HG03045 (cell line): ENCODE measurements at regions not wholly inside any gene's neighbourhood (a gene's known extent, or its start where the extent isn't known, plus 50 kb on each side); places are given as distances from the start of the nearest gene placed in this dataset.

Experiments used
- ATAC-seq: cut with Tn5 transposase; IDR thresholded peaks from one replicate; pipeline ENCODE4 v1.9.1; 2021; ENCODE audit warnings: mild to moderate bottlenecking, moderate library complexity; ENCODE audit not compliant: unreplicated experiment

DNA sequence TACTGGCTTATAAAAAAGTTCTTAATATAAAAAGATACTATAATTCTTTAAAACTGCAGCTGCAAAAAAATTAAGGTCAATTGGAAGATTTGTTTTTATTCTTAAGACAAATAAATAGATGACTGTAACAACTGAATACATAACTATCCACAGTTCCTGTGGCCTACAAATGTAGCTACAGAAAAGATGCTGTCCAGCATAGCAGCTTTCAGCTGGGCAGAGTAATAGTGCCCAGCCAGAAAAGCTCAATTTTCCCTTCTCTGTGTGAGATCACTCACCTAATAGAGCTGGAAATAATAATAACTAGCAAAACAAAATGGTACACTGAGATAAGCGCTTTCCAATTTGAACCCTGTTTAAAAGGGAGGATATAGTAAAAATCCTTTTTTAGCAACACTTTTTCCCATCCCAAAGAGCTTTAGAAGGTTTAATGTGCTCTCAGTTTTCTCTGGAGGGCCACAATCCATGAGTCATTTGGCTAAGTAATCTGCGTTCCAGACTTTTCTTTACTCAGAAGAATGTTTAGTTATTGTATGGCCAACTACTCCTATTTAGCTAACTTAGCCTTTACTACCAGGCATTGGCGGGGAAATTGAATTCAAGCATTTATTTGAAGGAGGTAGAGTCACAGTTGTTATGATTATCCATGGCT lies 158.1 kb upstream of the SLC39A10 start:
- ATAC-seq: no peak

DNA sequence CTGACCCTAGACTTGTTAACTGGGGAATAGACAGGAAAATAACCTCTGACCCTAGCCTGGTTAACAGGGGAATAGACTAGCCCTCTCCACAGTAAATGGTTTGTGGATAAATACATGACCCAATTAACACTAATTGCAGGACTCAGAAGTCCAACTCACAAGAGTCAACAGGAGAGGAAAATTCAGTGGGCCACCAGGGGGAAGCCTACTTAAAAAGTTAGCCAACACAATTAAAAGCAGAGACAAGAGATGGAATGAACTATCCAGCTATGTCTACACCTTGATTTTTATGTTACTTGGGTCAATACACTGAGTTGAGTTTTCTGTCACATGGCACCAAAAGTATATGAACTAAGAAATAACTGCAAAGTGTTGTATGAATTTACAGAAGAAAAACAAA lies 158.8 kb upstream of the SLC39A10 start:
- peak; percentile 55 for ATAC-seq

DNA sequence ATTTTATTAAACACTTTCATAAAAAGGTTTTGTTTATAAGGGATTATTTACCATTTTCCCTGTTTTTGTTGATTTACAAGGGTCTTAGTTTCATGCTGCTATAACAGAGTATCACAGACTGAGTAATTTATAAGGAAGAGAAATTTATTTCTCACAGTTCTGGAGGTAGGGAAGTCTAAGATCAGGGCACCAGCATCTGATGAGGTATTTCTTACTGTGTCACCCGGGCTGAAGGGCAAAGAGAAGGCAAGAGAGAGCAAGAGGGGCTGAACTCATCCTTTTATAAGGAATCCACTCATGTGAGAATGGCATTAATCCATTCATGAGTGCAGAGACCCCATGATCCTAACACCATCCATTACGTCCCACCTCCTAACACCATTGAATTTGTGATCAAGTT lies 160.0 kb upstream of the SLC39A10 start:
- ATAC-seq: no peak

GRCh38 chr2:195495966-195496365 lies 161.1 kb upstream of the SLC39A10 start:
- no peak for ATAC-seq

- ATAC-seq: no peak
Measured at GRCh38 chr2:195495351-195495750, 161.7 kb upstream of the SLC39A10 start.

GRCh38 chr2:195494451-195494850 lies 162.6 kb upstream of the SLC39A10 start:
- ATAC-seq: no peak

- ATAC-seq: no peak
Measured at GRCh38 chr2:195493416-195493815, 163.6 kb upstream of the SLC39A10 start.

GRCh38 chr2:195490319-195490718 lies 166.7 kb upstream of the SLC39A10 start:
- no peak for ATAC-seq

DNA sequence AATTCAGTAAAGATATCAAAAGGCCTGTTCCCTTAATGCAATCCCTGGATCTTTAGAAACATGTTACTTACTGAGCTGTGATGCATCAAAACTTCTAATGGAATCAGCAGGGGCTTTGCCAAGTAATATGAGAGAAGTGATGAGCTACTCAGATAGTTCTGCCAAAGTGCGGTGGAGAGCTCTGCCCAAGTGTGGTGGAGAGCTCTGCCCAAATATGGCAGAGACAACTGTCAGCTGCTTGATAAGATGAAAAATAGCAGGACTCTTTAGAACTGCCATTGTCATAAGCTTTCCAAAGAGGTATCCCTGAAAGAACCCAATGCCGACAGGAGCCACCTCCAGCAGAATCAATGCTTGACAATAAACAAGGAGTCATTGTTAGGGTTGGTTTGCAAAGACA lies 167.9 kb upstream of the SLC39A10 start:
- ATAC-seq: no peak

DNA sequence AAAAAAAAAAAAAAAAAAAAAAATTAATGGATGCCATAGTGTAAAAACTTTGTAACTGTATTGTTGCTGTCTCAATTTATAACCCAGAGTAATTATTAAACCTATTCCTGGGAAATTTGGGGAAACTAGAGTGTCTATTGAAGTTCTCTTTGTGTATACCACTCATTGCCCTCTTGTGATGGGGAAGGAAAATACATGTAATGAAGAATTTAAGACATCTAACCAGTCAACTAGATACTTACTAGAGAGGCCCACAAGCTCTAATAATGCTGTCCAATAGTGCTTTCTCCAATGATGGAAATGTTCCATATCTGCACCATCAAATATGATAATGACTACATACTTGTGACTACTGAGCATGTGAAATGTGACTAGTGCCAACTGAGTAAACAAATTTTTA lies 168.5 kb upstream of the SLC39A10 start:
- no peak for ATAC-seq

GRCh38 chr2:195486987-195487644 lies 169.9 kb upstream of the SLC39A10 start:
- ATAC-seq: peak; percentile 68

GRCh38 chr2:195486520-195486919 lies 170.5 kb upstream of the SLC39A10 start:
- ATAC-seq: no peak

- ATAC-seq: no peak
Measured at GRCh38 chr2:195482010-195482409, 175.0 kb upstream of the SLC39A10 start.

DNA sequence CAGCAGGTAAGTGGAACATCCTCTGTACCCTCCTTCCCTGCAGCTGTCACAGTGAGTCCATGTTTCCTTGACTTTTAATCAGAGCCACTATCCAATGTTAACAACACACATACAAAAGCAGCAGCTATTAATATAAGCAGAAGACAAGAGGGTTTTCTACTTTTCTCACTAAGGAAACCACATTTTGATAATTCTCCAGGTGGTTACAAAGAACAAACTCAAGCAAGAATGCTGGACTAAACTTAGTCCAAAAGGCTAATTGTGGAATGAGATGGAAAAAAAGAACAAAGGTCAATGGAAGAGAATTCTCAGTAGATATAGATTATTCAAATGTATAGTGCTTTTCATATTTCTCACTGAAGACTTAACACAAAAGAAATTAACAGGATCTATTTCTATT lies 176.9 kb upstream of the SLC39A10 start:
- no peak for ATAC-seq

- ATAC-seq: no peak
Measured at GRCh38 chr2:195479407-195479806, 177.6 kb upstream of the SLC39A10 start.

DNA sequence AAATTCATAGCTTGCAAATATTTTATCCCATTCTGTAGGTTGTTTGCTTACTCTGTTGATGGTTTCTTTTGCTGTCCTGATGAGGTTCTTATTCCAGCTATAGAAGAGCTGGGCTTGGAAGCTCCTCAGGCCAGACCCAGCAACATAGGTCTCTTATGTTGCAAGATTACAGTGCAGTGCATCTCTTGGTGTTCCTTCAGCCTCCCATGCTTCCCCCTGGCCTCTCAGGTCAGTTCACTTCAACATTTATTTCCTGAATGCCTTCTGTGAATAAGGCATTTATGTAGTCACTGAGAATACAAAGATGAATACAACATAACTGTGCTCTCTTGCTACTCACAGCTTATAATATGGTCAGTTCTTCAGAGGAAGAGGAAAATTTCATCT lies 179.0 kb upstream of the SLC39A10 start:
- peak; percentile 20 for ATAC-seq

DNA sequence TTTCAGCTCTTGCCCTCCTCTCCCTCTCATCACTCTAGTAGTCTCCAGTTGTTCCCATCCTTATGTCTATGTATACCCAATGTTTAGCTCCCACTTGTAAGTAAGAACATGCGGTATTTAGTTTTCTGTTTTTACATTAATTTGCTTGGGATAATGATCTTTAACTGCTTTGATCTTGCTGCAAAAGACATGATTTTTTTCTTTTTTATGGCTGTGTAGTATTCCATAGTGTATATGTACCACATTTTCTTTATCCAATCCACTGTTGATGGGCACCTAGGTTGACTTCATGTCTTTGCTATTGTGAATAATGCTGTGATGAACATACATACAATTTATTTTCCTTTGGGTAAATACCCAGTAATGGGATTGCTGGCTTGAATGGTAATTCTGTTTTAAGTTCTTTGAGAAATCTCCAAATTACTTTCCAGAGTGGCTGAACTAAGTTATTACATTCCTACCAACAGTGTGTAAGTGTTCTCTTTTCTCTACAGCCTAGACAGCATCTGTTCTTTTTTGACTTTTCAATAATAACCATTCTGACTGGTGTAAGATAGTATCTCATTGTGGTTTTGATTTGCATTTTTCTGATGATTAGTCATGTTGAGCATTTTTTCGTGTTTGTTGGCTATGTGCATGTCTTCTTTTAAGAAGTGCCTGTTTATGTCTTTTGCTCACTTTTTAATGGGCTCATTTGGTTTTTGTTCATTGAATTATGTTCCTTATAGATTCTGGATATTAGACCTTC lies 179.6 kb upstream of the SLC39A10 start:
- ATAC-seq: peak; percentile 79

DNA sequence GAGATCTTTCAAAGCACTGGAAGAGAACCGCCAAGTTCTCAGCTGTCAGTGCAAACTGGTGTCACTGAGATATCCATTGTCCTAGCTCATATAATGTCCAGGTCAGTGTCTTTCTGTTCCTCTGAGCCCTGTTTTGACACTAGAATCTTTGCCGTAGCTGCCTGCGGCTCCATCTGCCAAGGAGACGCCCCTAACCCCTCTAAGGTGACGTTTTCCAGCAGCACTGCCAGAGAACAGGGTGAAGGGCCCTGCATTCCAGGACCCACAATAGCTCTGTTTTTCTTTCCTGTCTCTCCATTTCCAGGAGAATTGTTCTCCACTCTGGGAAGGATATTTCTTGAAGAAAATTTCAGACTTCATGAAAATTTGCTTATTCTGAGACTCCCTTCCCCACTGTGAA lies 181.7 kb upstream of the SLC39A10 start:
- ATAC-seq: no peak

DNA sequence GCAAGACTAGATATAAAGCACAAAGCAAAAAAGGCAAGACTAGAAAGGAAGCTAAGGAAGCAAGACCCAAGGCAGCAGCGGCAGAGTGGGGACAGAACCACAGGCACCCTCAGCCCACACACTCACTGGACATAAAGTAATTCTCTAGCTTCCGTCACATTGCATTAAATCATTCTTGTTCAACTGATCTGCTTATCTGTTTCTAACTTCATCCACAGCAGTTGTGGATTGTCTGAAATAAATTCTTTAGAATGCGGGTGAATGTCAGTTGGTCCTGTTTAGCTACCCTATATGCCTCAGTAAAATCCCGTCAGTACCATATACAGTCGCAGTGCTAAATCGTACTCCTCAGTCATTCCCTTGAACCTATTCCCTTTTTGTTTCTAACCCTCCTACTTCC lies 183.2 kb upstream of the SLC39A10 start:
- ATAC-seq: no peak

GRCh38 chr2:195472501-195473234 lies 184.4 kb upstream of the SLC39A10 start:
- no peak for ATAC-seq

GRCh38 chr2:195471807-195472206 lies 185.2 kb upstream of the SLC39A10 start:
- ATAC-seq: no peak
